ENCODE measurements at regions not wholly inside any gene's neighbourhood (a gene's known extent, or its start where the extent isn't known, plus 50 kb on each side); places are given as distances from the start of the nearest gene placed in this dataset.
"Not testable (repeated sequence)": the region's sequence is repeated elsewhere in the genome, so short reads cannot be mapped to it uniquely, and the experiment has no call there.

- Histone ChIP-seq H3K9me3 (ENCODE audit: insufficient read depth, low read length, severe bottlenecking) (no peaks in the 10 kb centered on the region), H2AFZ (ENCODE audit: low read depth, low read length) (no peak overlapping the region), H3K4me2 (ENCODE audit: insufficient read depth, low read length) (no peak overlapping the region), H3K4me1 (ENCODE audit: insufficient read depth, low read length) (peaks cover 14% of the 10 kb centered on the region), H4K20me1 (ENCODE audit: insufficient read depth, low read length) (no peaks in the 10 kb centered on the region), H3K79me2 (ENCODE audit: insufficient read depth, low read length) (no peaks in the 10 kb centered on the region), H3K27me3 (ENCODE audit: insufficient read depth, low read length, poor library complexity) (no peaks in the 10 kb centered on the region), H3K27ac (ENCODE audit: low read length) (no peak overlapping the region), H3K36me3 (ENCODE audit: insufficient read depth, low read length) (no peaks in the 10 kb centered on the region), H3K9ac (ENCODE audit: low read depth, low read length) (no peak overlapping the region), H3K4me3 (ENCODE audit: low read depth in 1 of 2, low read length in 2 of 2) (no peak overlapping the region)
- TF ChIP-seq CTCF (IDR thresholded peaks at IDR 0.05; ENCODE audit: borderline replicate concordance, extremely low read depth, low read length, poor library complexity, severe bottlenecking): no peak
- no peak for TF ChIP-seq EZH2 (IDR thresholded peaks at IDR 0.05; ENCODE audit: borderline replicate concordance, low read depth, low read length, severe bottlenecking)
- no peak for ATAC-seq (ENCODE audit: insufficient read depth, low read depth)
- DNase-seq: no peak
Observed at GRCh38 chr4:141356321-141356962, 135.7 kb downstream of the ZNF330 start.

DNA sequence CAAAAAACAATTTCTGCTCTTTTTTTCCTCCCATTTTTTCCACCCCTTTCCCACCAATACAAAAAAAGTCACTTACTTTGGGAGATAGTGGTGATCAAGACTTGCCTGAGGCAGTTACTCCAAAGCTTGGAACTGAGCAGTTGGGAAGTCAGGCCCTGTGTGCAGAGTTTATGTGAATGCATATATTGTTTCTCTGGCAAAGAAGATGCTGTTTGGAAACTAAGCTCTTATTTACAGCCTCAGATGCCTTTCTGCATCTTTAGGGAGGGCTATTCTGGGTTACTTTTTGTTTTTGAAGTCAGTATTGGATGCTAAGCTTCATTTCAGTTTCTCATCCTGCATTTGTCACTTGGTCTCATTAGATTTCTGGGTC lies 136.3 kb downstream of the ZNF330 start:
- no peaks in the 10 kb centered on the region for H3K27me3 ChIP-seq (ENCODE audit: insufficient read depth, low read length, poor library complexity)
- no peak for ATAC-seq (ENCODE audit: insufficient read depth, low read depth)
- no peaks in the 10 kb centered on the region for H3K79me2 ChIP-seq (ENCODE audit: insufficient read depth, low read length)
- no peaks in the 10 kb centered on the region for H3K36me3 ChIP-seq (ENCODE audit: insufficient read depth, low read length)
- no peak overlapping the region for H2AFZ ChIP-seq (ENCODE audit: low read depth, low read length)
- no peaks in the 10 kb centered on the region for H4K20me1 ChIP-seq (ENCODE audit: insufficient read depth, low read length)
- DNase-seq: no peak
- H3K4me3 ChIP-seq (ENCODE audit: low read depth in 1 of 2, low read length in 2 of 2): no peak overlapping the region
- no peak overlapping the region for H3K9ac ChIP-seq (ENCODE audit: low read depth, low read length)
- H3K4me2 ChIP-seq (ENCODE audit: insufficient read depth, low read length): no peak overlapping the region
- H3K27ac ChIP-seq (ENCODE audit: low read length): no peak overlapping the region
- TF ChIP-seq CTCF (IDR thresholded peaks at IDR 0.05; ENCODE audit: borderline replicate concordance, extremely low read depth, low read length, poor library complexity, severe bottlenecking): no peak
- no peak for TF ChIP-seq EZH2 (IDR thresholded peaks at IDR 0.05; ENCODE audit: borderline replicate concordance, low read depth, low read length, severe bottlenecking)
- H3K4me1 ChIP-seq (ENCODE audit: insufficient read depth, low read length): peaks cover 14% of the 10 kb centered on the region
- H3K9me3 ChIP-seq (ENCODE audit: insufficient read depth, low read length, severe bottlenecking): no peaks in the 10 kb centered on the region

DNA sequence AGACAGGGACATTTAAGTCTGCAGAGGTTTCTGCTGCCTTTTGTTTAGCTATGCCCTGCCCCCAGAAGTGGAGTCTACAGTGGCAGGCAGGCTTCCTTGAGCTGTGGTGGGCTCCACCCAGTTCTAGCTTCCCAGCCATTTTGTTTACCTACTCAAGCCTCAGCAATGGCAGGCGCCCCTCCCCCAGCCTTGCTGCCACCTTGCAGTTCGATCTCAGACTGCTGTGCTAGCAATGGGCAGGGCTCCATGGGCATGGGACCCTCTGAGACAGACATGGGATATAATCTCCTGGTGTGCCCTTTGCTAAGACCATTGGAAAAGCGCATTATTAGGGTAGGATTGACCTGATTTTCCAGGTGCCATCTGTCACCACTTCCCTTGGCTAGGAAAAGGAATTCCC lies 147.5 kb downstream of the ZNF330 start:
- not testable (repeated sequence) for H3K79me2 ChIP-seq (ENCODE audit: insufficient read depth, low read length); H3K4me3 ChIP-seq (ENCODE audit: low read depth in 1 of 2, low read length in 2 of 2); H3K9me3 ChIP-seq (ENCODE audit: insufficient read depth, low read length, severe bottlenecking); H2AFZ ChIP-seq (ENCODE audit: low read depth, low read length); H3K9ac ChIP-seq (ENCODE audit: low read depth, low read length); H3K27me3 ChIP-seq (ENCODE audit: insufficient read depth, low read length, poor library complexity); H3K36me3 ChIP-seq (ENCODE audit: insufficient read depth, low read length); H3K4me1 ChIP-seq (ENCODE audit: insufficient read depth, low read length); DNase-seq; ATAC-seq (ENCODE audit: insufficient read depth, low read depth); H4K20me1 ChIP-seq (ENCODE audit: insufficient read depth, low read length); H3K4me2 ChIP-seq (ENCODE audit: insufficient read depth, low read length); H3K27ac ChIP-seq (ENCODE audit: low read length)

DNA sequence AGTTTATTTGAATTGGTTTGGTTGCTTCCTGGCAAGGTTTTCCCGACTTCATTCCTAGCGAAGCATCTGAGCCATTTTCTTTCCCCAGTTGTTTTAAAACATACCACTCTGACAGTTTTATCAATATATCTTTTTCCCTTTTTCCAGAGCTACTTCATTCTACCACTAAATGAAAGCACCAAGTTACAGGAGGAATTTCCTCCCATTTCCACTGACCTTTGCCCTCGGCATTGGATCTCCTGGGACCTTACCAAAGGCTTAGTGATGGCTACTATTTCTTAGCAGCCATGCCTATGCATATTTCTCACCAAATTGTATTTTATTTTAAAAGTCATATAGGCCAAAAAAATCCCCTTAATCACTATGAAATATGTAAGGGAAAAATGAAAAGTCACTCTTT lies 150.5 kb downstream of the ZNF330 start:
- H3K36me3 ChIP-seq (ENCODE audit: insufficient read depth, low read length): no peaks in the 10 kb centered on the region
- no peak for ATAC-seq (ENCODE audit: insufficient read depth, low read depth)
- H3K4me2 ChIP-seq (ENCODE audit: insufficient read depth, low read length): no peak overlapping the region
- H3K27me3 ChIP-seq (ENCODE audit: insufficient read depth, low read length, poor library complexity): no peaks in the 10 kb centered on the region
- TF ChIP-seq EZH2 (IDR thresholded peaks at IDR 0.05; ENCODE audit: borderline replicate concordance, low read depth, low read length, severe bottlenecking) (no peak), CTCF (IDR thresholded peaks at IDR 0.05; ENCODE audit: borderline replicate concordance, extremely low read depth, low read length, poor library complexity, severe bottlenecking) (no peak)
- no peak for DNase-seq
- no peak overlapping the region for H2AFZ ChIP-seq (ENCODE audit: low read depth, low read length)
- no peaks in the 10 kb centered on the region for H3K79me2 ChIP-seq (ENCODE audit: insufficient read depth, low read length)
- no peak overlapping the region for H3K27ac ChIP-seq (ENCODE audit: low read length)
- no peak overlapping the region for H3K4me3 ChIP-seq (ENCODE audit: low read depth in 1 of 2, low read length in 2 of 2)
- no peaks in the 10 kb centered on the region for H3K9me3 ChIP-seq (ENCODE audit: insufficient read depth, low read length, severe bottlenecking)
- no peak overlapping the region for H3K9ac ChIP-seq (ENCODE audit: low read depth, low read length)
- no peaks in the 10 kb centered on the region for H3K4me1 ChIP-seq (ENCODE audit: insufficient read depth, low read length)
- no peaks in the 10 kb centered on the region for H4K20me1 ChIP-seq (ENCODE audit: insufficient read depth, low read length)

Data from DND-41 (cell line).